Amniotic stem cell (primary cell): ENCODE measurements at regions not wholly inside any gene's neighbourhood (a gene's known extent, or its start where the extent isn't known, plus 50 kb on each side); places are given as distances from the start of the nearest gene placed in this dataset.
A peak's percentile ranks its signal among the peaks of the same experiment; 100 is the strongest.
"Not testable (repeated sequence)": the region's sequence is repeated elsewhere in the genome, so short reads cannot be mapped to it uniquely, and the experiment has no call there.

Experiments used
- DNase-seq: peaks from one replicate; lab custom pipeline; 2025; lab: John Stamatoyannopoulos, UW

GRCh38 chr3:8355346-8355745, 146.3 kb upstream of the LMCD1 start:
- no peak for DNase-seq

- DNase-seq, result not testable (repeated sequence)
Measured at GRCh38 chr3:8356066-8356465, 145.6 kb upstream of the LMCD1 start.

GRCh38 chr3:8357859-8358258, 143.8 kb upstream of the LMCD1 start:
- no peak for DNase-seq

GRCh38 chr3:8359133-8359532, 142.5 kb upstream of the LMCD1 start:
- DNase-seq, result no peak

GRCh38 chr3:8363200-8363599, 138.4 kb upstream of the LMCD1 start:
- DNase-seq, result no peak

GRCh38 chr3:8365541-8365940, 136.1 kb upstream of the LMCD1 start:
- DNase-seq, result no peak

- no peak for DNase-seq
Measured at GRCh38 chr3:8366219-8366810, 135.3 kb upstream of the LMCD1 start.

GRCh38 chr3:8368598-8368997, 133.0 kb upstream of the LMCD1 start:
- DNase-seq, result no peak

- DNase-seq, result no peak
Measured at GRCh38 chr3:8369638-8370037, 132.0 kb upstream of the LMCD1 start.

GRCh38 chr3:8371085-8371551, 130.5 kb upstream of the LMCD1 start:
- peak; percentile 29 for DNase-seq

- no peak for DNase-seq
Measured at GRCh38 chr3:8371960-8372463, 129.6 kb upstream of the LMCD1 start.

- no peak for DNase-seq
Measured at GRCh38 chr3:8380904-8381704, 120.5 kb upstream of the LMCD1 start.

GRCh38 chr3:8385848-8386620, 115.6 kb upstream of the LMCD1 start:
- no peak for DNase-seq

GRCh38 chr3:8387571-8387970, 114.1 kb upstream of the LMCD1 start:
- no peak for DNase-seq

- DNase-seq, result no peak
Measured at GRCh38 chr3:8399686-8400085, 101.9 kb upstream of the LMCD1 start.

GRCh38 chr3:8400911-8401310, 100.7 kb upstream of the LMCD1 start:
- DNase-seq, result no peak

- no peak for DNase-seq
Measured at GRCh38 chr3:8403996-8404395, 97.6 kb upstream of the LMCD1 start.

GRCh38 chr3:8405144-8405543, 96.5 kb upstream of the LMCD1 start:
- no peak for DNase-seq

GRCh38 chr3:8406479-8406878, 95.1 kb upstream of the LMCD1 start:
- DNase-seq, result no peak

GRCh38 chr3:8413337-8413926, 88.2 kb upstream of the LMCD1 start:
- DNase-seq, result no peak

- no peak for DNase-seq
Measured at GRCh38 chr3:8416965-8417364, 84.7 kb upstream of the LMCD1 start.

GRCh38 chr3:8420612-8421011, 81.0 kb upstream of the LMCD1 start:
- no peak for DNase-seq
